GM19463 (cell line): ENCODE measurements at regions not wholly inside any gene's neighbourhood (a gene's known extent, or its start where the extent isn't known, plus 50 kb on each side); places are given as distances from the start of the nearest gene placed in this dataset.
"Not testable (repeated sequence)": the region's sequence is repeated elsewhere in the genome, so short reads cannot be mapped to it uniquely, and the experiment has no call there.

ENCODE experiments used
- ATAC-seq: cut with Tn5 transposase; IDR thresholded peaks from one replicate; pipeline ENCODE4 v1.9.1; 2021; ENCODE audit warnings: mild to moderate bottlenecking, moderate library complexity; ENCODE audit not compliant: unreplicated experiment

DNA sequence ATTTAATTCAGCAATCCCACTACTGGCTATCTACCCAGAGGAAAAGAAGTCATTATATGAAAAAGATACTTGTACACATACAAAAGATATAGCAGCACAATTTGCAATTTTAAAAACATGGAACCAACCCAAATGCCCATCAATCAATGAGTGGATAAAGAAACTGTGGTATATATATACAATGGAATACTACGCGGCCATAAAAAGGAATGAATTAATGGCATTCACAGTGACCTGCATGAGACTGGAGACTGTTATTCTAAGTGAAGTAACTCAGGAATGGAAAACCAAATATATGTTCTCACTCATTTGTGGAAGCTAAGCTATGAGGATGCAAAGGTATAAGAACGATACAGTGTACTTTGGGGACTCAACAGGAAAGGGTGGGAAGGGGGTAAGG is 102.8 kb upstream of the KCNMA1 start:
- not testable (repeated sequence) for ATAC-seq

DNA sequence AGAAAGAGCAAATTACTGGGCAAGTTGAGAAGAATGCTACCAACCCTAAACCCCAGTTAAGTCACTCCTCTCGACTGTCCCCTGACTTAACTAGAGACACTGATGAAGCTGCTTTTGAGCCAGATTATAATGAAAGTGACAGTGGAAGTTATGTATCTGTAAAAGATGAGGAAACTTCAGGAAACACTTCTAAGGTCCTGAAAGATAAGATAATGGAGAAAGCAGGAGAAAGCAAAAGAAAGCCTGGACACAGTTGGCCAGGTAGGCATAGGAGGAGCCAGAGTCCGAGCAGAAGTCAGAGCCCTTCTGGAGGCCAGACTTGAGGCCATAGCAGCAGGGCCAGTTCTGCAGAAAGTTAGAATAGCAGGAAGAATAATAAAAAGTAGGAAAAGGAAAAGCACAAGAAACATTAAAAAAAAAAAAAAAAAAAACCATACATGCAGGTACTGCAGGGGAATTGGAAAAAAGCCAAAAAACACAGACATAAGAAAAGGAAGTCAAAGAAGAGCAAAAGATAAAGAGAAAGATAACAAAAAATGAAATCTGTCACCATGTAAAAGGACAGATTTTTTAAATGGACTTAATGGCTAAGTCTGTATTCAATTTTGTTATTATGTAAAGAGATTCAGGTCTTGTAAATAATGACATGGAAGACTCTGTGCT is 101.0 kb upstream of the KCNMA1 start:
- no peak for ATAC-seq

DNA sequence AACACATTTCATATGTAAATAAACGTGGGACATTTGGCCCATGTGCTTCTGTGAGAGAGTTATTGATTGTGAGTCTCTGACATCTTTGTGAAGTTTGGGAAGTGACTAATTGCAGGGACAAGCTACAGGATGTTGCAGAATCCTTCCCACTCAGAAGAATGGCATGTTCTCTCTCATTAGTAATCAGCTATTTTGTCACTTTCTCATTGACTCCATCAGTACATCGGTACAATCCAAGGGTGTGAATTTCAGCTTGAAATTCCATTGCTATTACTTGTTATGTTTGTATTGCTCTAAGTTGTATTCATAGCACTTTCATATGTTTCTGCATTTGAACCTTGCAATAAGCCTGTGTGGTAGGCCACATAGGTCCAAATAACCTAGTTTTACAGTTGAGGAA is 100.0 kb upstream of the KCNMA1 start:
- no peak for ATAC-seq

DNA sequence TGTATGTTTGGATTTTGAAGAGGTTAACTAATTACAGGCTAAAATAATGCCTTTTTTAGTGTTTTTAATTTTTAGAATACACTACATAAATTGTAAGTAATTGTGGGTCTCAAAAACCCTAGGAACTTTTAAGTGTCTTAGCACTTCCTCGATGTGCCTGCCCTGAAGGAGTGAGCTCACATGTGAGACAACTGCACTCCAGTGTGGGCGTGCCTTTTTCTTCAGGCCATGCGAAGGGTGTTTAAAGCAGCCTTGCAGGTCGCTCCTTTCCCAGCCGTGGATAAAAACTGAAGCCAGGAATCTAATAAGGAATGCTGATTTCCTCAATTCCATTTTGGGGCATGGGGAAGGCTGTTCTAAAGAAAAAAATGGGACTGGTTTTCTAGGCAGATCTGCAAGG is 97.5 kb upstream of the KCNMA1 start:
- ATAC-seq: not testable (repeated sequence)

DNA sequence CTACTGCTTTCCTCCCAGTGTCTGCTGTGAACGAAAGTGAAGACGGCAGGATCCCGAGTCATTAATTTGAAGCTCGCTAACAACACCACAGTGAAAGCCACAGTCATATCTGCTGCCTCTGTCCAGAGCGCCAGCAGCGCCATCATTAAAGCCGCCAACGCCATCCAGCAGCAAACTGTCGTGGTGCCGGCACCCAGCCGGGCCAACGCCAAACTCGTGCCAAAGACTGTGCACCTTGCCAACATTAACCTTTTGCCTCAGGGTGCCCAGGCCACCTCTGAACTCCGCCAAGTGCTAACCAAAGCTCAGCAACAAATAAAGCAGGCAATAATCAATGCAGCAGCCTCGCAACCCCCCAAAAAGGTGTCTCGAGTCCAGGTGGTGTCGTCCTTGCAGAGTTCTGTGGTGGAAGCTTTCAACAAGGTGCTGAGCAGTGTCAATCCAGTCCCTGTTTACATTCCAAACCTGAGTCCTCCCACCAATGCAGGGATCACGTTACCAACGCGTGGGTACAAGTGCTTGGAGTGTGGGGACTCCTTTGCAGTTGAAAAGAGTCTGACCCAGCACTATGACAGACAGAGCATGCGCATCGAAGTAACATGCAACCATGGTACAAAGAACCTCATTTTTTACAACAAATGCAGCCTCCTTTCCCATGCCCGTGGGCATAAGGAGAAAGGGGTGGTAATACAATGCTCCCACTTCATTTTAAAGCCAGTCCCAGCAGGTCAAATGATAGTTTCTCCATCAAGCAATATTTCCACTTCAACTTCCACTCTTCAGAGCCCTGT is 94.8 kb upstream of the KCNMA1 start:
- no peak for ATAC-seq

DNA sequence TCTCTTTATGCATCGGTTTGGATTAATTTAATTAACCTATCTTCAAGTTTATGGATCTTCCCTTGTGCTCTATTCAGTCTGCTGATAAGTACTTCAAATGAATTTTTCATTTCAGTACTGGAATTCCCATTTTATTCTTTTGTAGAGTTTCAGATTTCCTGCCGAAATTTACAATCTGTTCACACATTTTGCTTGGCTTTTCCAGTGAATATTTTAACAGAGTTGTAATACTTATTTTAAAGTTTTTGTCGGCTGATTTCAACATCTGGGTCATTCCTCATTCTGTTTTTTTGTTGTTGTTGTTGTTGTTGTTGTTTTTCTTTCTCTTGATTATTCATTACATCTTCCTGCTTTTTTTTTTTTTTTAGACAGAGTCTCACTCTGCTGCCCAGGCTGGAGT is 89.9 kb upstream of the KCNMA1 start:
- no peak for ATAC-seq

DNA sequence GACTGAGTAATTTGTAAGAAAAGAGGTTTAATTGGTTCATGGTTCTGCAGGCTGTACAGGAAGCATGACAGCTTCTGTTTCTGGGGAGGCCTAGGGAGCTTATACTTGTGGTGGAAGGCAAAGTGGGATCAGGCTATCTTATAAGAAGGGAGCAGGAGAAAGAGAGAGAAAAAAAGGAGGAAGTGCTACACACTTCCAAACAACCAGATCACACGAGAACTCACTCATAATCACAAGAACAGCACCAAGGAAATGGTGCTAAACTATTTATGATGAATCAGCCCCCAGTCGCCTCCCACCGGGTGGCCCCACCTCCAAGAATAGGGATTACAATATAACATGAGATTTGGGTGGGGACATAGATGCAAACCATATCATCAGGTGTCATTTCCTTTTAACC is 89.1 kb upstream of the KCNMA1 start:
- ATAC-seq: no peak

DNA sequence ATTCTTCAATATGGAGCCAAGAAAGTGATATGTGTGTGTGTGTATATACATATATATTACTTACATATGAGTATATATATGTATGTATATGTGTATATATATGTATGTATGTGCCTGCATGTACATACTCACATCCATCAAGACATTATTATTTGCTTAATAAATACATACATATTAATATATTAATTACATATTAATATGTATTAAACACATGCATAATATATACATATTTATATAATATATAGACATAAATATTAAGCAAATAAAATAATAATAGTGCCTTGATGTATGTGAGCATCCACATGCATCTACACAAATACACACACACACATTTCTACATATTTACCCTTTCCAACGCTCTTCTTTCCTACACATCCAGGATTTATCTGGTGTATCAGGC is 88.7 kb upstream of the KCNMA1 start:
- no peak for ATAC-seq

DNA sequence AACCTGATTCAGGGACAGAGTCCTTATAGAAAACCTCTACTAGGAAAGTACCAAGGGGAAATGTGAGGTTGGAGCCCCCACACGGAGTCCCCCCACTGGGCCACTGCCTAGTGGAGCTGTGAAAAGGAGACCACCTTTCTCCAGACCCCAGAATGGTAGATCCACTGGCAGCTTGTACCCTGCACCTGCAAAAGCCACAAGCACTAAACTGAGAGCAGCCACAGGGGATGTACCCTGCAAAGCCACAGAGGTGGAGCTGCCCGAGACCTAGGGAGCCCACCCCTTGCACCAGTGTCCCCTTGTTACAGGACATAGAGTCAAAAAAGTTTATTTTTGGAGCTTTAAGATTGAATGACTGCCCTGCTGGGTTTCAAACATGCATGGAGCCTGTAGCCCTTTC is 87.2 kb upstream of the KCNMA1 start:
- no peak for ATAC-seq

DNA sequence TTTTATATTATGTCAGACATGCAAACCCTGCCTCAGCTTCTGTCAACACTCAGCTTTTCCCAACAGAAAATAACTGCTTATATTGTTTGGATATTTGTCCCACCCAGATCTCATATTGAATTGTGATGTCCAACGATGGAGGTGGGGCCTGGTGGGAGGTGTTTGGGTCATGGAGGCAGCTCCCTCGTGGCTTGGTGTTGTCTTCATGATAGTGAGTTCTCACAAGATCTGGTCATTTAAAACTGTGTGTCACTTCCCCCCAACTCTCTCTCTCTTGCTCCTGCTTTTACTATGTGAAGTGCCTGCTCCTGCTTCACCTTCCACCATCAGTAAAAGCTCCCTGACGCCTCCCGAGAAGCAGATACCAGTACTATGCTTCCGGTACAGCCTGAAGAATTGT is 85.8 kb upstream of the KCNMA1 start:
- no peak for ATAC-seq

DNA sequence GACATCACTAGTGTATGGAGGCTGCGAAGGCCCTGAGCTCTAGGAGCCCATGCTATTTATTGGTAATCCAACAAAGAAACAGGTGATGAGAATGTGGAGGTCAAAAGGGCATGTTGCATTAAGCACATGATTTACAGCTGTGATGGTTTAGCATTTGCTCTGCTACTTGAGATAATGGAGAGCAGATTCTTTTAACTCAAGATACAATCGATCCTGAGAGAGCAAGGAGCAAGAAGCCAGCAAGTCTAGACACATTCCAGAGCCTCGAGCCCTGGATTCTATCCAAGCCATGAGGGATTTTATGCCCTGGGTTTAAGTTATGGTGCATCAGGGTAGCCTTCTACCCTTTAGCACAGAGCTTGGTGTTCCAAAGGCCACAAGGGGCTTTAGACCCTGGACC is 85.3 kb upstream of the KCNMA1 start:
- ATAC-seq: not testable (repeated sequence)

DNA sequence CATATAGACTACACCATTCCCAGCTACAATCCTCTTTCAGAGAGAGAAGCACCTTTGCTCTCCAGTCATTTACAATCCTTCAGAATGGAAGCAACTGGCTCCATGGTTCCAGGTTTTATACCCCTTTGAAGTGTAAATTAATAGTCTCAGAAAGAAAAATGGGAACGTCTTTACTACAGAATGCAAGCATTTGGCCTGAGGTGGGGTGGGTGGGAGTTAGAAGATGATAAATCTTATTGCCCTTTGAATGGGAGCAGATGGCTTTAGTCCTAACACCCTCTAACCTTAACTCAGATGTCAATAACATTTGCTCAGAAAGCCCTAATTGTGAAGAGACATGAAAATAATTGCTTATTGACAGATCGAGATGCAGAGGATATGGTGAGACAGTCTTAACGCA is 84.2 kb upstream of the KCNMA1 start:
- ATAC-seq: no peak

DNA sequence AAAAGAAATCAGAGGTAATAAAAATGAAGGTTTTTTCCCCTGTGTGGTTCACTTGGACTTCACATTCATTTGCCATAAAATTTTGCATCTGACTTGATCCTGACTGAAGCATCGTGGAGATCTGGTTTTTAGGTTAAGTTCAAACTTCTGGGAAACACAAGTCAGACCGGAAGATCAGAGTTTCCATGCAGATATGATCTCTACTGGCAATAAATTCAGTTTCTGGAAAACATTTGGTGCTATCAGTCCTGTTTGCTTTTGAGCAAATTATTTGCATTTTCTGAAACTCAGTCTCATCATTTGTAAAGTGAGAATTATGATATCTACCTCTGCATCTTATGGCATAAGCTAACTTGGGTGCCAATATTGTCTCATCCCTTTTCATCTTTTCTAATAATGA is 81.3 kb upstream of the KCNMA1 start:
- no peak for ATAC-seq

DNA sequence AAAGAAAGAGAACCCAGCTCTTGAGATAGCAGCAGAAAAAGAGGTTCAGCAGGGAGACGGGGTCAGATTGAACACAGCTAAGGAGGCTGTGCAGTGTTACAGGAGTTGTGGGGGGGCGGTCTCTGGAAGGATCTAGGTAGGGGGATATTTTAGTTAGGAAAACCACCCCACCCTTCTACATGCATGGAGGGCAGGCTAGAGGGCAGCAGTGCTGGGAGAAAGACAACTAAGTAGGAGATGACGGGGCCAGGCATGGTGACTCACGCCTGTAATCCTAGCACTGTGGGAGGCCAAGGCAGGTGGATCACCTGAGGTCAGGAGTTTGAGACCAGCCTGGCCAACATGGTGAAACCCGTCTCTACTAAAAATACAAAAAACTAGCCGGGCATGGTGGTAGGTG is 80.7 kb upstream of the KCNMA1 start:
- not testable (repeated sequence) for ATAC-seq

DNA sequence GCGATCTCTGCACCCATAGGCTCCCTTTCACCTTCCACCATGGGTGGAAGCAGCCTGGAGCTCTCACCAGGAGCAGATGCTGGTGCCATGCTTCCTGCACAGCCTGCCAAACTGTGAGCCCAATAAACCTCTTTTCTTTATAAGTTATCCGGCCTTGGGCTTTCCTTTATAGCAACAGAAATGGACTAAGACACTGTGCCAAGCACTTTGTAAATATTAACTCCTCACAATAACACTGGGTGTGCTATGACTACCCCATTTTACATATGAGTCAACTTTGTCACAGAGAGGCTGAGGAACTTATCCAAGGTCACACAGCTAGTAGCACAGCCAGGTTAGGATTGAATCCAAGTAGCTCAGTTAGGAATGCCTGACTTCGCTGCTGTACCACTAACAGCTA is 79.7 kb upstream of the KCNMA1 start:
- ATAC-seq: no peak

DNA sequence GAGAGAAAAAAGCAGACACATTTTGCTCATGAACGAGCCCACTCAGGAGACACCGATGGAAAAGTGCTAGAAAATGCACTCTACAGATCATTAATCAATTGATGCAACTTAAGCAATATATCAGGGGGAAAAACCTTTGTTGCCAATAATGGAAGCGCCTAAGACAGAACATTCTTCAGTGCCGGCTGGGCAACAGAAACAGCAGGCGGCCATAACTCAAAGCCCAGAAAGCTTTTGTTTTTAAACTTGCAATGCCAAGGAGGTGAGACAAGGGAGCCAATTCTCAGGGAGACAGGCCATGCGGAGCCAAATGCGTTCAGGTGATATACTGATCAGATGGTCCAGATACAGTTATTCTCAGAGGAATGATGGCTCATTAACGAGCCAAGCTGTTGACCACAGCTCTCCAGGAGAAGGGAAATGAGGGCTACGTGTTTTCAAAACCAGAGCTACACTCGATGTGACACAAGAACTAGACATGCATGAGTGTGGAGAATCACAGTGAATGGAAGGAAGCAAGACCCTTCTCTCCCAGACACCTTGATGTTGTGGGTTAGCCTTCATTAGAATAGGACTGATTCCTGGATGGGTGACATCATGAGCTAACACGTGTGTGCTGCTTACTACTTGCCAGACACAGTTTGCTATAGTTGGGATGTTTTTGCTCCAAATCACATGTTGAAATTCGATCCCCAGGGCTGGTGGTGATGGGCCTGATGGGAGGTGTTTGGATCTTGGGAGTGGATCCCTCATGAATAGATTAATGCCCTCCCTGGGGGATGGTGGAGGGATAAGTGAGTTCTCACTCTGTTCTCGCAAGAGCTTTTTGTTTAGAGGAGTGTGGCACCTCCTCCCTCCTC is 79.1 kb upstream of the KCNMA1 start:
- ATAC-seq: no peak

DNA sequence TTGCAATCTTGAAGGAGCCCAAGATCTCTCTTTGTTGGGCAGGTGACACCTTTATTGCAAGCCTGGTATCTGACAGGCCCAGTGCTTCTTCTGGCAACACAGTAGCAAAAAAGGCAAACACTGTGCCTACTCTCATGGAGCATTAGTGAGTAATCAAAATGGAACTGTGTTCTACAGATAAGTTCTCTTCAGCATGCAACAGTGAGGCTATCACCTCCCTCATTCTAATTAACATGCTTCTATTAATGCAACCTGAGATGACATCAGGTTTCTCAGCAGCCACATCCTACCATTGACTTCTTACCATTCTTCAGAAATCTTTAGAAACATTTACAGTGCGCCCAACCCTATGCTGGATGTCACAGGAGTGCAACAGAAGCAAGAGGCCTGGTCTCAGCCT is 77.9 kb upstream of the KCNMA1 start:
- ATAC-seq: no peak

DNA sequence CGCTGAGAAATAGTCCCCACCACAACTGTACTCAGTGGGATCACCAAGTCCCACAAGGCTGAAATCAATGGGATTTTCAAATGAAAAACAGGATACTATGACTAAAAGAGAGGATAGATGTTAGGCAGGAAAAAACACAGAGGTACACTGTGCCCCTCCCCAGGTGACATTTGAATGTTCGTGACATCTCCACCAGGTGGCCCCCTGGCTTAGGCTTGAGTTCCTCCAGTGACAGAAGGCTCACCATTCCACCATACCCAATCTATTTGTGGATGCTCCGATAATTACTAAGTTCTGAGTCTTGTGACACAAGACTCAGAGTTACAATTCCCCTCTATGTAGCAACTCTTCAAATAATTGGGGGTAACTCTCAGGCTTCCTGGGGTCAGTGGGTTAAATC is 77.5 kb upstream of the KCNMA1 start:
- ATAC-seq: no peak

DNA sequence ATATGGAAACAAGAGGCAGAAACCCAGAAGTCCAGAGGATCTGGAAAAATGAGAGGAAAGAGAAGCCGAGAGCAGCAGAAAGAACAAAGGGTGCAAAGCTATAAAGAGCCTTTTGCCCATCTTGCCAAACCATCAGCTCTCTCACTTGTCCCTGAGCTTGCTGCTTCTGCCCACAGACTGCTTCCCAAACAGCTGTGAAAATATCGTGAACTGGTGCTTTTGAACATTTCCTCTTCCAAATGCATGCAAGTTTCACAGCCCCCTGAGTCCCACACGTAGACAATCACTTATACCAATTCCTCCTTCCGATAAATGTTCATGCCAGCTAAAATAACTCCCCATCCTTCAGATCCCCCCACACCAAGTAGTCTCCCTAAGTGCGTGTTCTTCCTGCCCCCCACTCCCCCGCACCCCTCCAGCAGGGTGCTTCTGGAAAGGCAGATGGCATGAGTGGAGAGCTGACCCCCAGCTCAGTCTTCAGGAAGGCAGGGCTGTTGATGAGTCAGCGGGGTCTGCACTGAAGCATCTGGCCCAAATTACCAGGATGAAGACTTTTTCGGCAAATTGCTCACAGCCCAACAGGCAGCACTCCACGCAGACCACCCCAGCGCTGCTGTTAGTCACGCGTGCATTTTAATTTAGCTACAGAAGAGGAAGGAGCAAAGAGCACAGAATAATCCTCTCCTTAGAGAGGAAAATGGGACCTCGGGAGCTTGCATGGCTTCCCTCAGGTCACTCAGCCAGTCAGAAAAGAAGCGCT is 76.1 kb upstream of the KCNMA1 start:
- no peak for ATAC-seq

DNA sequence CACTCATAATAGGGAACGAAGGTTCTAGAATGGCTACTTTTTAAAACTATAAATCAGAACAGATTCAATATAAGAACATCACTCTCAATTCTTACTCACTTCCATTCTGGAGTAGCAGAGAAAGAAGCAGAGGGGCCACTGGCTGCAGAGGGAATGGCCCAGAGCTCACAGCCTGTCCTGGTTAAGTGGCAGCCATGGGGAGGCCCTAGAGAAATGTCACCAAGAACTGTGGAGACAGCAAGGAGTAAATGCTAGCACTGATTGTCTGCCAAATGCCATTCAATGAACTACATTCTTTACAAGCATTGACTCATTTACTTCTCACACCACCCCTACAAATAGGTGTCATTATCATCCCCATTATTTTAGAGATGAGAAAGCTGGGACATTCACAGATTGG is 74.6 kb upstream of the KCNMA1 start:
- ATAC-seq: no peak

DNA sequence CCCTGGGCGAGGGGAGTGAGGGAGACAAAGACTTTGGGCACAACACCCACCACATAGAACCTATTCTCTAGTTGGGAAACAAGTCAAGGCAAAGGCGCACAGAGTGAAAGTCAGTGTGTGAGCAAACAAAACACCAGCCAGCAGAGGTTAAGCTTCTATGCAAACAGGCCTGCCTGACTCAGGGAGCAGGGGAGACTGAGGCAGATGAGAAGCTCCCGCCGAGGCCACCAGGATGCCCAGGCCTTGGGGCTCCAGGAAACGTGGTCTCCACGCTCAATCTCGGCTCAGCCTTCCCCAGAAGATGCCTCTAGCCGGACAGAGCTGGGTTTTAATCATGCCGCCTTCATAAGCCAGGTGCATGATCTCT is 74.1 kb upstream of the KCNMA1 start:
- ATAC-seq: no peak
